ENCODE measurements at regions not wholly inside any gene's neighbourhood (a gene's known extent, or its start where the extent isn't known, plus 50 kb on each side); places are given as distances from the start of the nearest gene placed in this dataset.
A peak's percentile ranks its signal among the peaks of the same experiment; 100 is the strongest.

GRCh38 chr10:78849115-78849514 is 219.7 kb upstream of the ZMIZ1 start:
- POLR2A ChIA-PET, result no interaction called here
- H3K9me3 ChIP-seq, result no peaks in the 10 kb centered on the region
- no peaks in the 10 kb centered on the region for H3K4me1 ChIP-seq (ENCODE audit: control insufficient read depth in 1 of 2, extremely low read depth in 1 of 2, insufficient read depth in 2 of 2, low read length in 2 of 2)
- peaks cover 0 to 4% of the 10 kb centered on the region in 2 experiments for H3K27me3 ChIP-seq (replicated peaks in 1 of 2; ENCODE audit: control insufficient read depth in 2 of 2, extremely low read depth in 1 of 2, insufficient read depth in 2 of 2, low read length in 1 of 2)
- ATAC-seq (replicated peaks in 1 of 4), result no peak
- H3K4me3 Mint-ChIP-seq, result no peak overlapping the region
- no peaks in the 10 kb centered on the region for H3K36me3 Mint-ChIP-seq
- H3K4me1 Mint-ChIP-seq, result no peaks in the 10 kb centered on the region
- no peak overlapping the region for H3K27ac Mint-ChIP-seq
- H3K27ac ChIP-seq (ENCODE audit: low read length), result no peak overlapping the region
- no peaks in the 10 kb centered on the region for H3K27me3 Mint-ChIP-seq
- CTCF ChIA-PET, result no interaction called here
- no peak overlapping the region for H3K4me3 ChIP-seq (ENCODE audit: control insufficient read depth in 1 of 2, extremely low read depth in 1 of 2, low read length in 1 of 2)
- DNase-seq, result no peak
- WGBS (ENCODE audit: insufficient coverage), result 88% methylated on average over 2 of the region's 7 CpGs
- no peaks in the 10 kb centered on the region for H3K36me3 ChIP-seq (ENCODE audit: control insufficient read depth in 2 of 2, extremely low read depth in 1 of 2, insufficient read depth in 1 of 2, low read length in 1 of 2)
- no peaks in the 10 kb centered on the region for H3K9me3 Mint-ChIP-seq

- ATAC-seq (replicated peaks in 1 of 4) (no peak), DNase-seq (no peak)
- Histone ChIP-seq H3K27me3 (replicated peaks in 1 of 2; ENCODE audit: control insufficient read depth in 2 of 2, extremely low read depth in 1 of 2, insufficient read depth in 2 of 2, low read length in 1 of 2) (peaks cover 0 to 4% of the 10 kb centered on the region in 2 experiments), H3K9me3 (no peaks in the 10 kb centered on the region), H3K4me1 (ENCODE audit: control insufficient read depth in 1 of 2, extremely low read depth in 1 of 2, insufficient read depth in 2 of 2, low read length in 2 of 2) (no peaks in the 10 kb centered on the region), H3K36me3 (ENCODE audit: control insufficient read depth in 2 of 2, extremely low read depth in 1 of 2, insufficient read depth in 1 of 2, low read length in 1 of 2) (no peaks in the 10 kb centered on the region), H3K4me3 (ENCODE audit: control insufficient read depth in 1 of 2, extremely low read depth in 1 of 2, low read length in 1 of 2) (no peak overlapping the region), H3K27ac (ENCODE audit: low read length) (no peak overlapping the region)
- Mint-ChIP-seq H3K4me1 (no peaks in the 10 kb centered on the region), H3K27ac (no peak overlapping the region), H3K36me3 (no peaks in the 10 kb centered on the region), H3K9me3 (no peaks in the 10 kb centered on the region), H3K4me3 (no peak overlapping the region), H3K27me3 (no peaks in the 10 kb centered on the region)
- 68% methylated on average over 5 of the region's 5 CpGs for WGBS (ENCODE audit: insufficient coverage)
- POLR2A ChIA-PET, result no interaction called here
- CTCF ChIA-PET, result no interaction called here
Measured at GRCh38 chr10:78849731-78850130, 219.0 kb upstream of the ZMIZ1 start.

GRCh38 chr10:78850644-78851435 is 217.9 kb upstream of the ZMIZ1 start:
- ChIA-PET CTCF (no interaction called here), POLR2A (no interaction called here)
- no peaks in the 10 kb centered on the region for H3K27me3 ChIP-seq (replicated peaks in 1 of 2; ENCODE audit: control insufficient read depth in 2 of 2, extremely low read depth in 1 of 2, insufficient read depth in 2 of 2, low read length in 1 of 2)
- no peak overlapping the region for H3K4me3 ChIP-seq (ENCODE audit: control insufficient read depth in 1 of 2, extremely low read depth in 1 of 2, low read length in 1 of 2)
- 84% methylated on average over 4 of the region's 6 CpGs for WGBS (ENCODE audit: insufficient coverage)
- no peaks in the 10 kb centered on the region for H3K9me3 Mint-ChIP-seq
- DNase-seq (no peak), ATAC-seq (replicated peaks in 1 of 4) (no peak)
- H3K4me1 ChIP-seq (ENCODE audit: control insufficient read depth in 1 of 2, extremely low read depth in 1 of 2, insufficient read depth in 2 of 2, low read length in 2 of 2), result no peaks in the 10 kb centered on the region
- no peaks in the 10 kb centered on the region for H3K36me3 Mint-ChIP-seq
- no peak overlapping the region for H3K4me3 Mint-ChIP-seq
- no peaks in the 10 kb centered on the region for H3K9me3 ChIP-seq
- no peaks in the 10 kb centered on the region for H3K27me3 Mint-ChIP-seq
- no peak overlapping the region for H3K27ac ChIP-seq (ENCODE audit: low read length)
- no peak overlapping the region for H3K27ac Mint-ChIP-seq
- no peaks in the 10 kb centered on the region for H3K36me3 ChIP-seq (ENCODE audit: control insufficient read depth in 2 of 2, extremely low read depth in 1 of 2, insufficient read depth in 1 of 2, low read length in 1 of 2)
- H3K4me1 Mint-ChIP-seq, result no peaks in the 10 kb centered on the region

GRCh38 chr10:78851647-78852046 is 217.1 kb upstream of the ZMIZ1 start:
- no peak overlapping the region for H3K4me3 ChIP-seq (ENCODE audit: control insufficient read depth in 1 of 2, extremely low read depth in 1 of 2, low read length in 1 of 2)
- H3K9me3 Mint-ChIP-seq, result no peaks in the 10 kb centered on the region
- H3K27me3 ChIP-seq (replicated peaks in 1 of 2; ENCODE audit: control insufficient read depth in 2 of 2, extremely low read depth in 1 of 2, insufficient read depth in 2 of 2, low read length in 1 of 2), result no peaks in the 10 kb centered on the region
- H3K36me3 Mint-ChIP-seq, result no peaks in the 10 kb centered on the region
- H3K9me3 ChIP-seq, result no peaks in the 10 kb centered on the region
- DNase-seq, result no peak
- H3K4me3 Mint-ChIP-seq, result no peak overlapping the region
- no peak for ATAC-seq (replicated peaks in 1 of 4)
- ChIA-PET POLR2A (no interaction called here), CTCF (no interaction called here)
- no peak overlapping the region for H3K27ac ChIP-seq (ENCODE audit: low read length)
- H3K4me1 ChIP-seq (ENCODE audit: control insufficient read depth in 1 of 2, extremely low read depth in 1 of 2, insufficient read depth in 2 of 2, low read length in 2 of 2), result no peaks in the 10 kb centered on the region
- no peaks in the 10 kb centered on the region for H3K36me3 ChIP-seq (ENCODE audit: control insufficient read depth in 2 of 2, extremely low read depth in 1 of 2, insufficient read depth in 1 of 2, low read length in 1 of 2)
- H3K4me1 Mint-ChIP-seq, result no peaks in the 10 kb centered on the region
- WGBS (ENCODE audit: insufficient coverage), result 41% methylated on average over 2 of the region's 4 CpGs
- no peaks in the 10 kb centered on the region for H3K27me3 Mint-ChIP-seq
- H3K27ac Mint-ChIP-seq, result no peak overlapping the region

- POLR2A ChIA-PET, result no interaction called here
- peak in 18 of 35 experiments; percentile 4 to 45 (median 10) for DNase-seq
- no peaks in the 10 kb centered on the region for H3K27me3 ChIP-seq (replicated peaks in 1 of 2; ENCODE audit: control insufficient read depth in 2 of 2, extremely low read depth in 1 of 2, insufficient read depth in 2 of 2, low read length in 1 of 2)
Measured at GRCh38 chr10:78852466-78853240, 216.1 kb upstream of the ZMIZ1 start.

GRCh38 chr10:78853864-78854263 is 214.9 kb upstream of the ZMIZ1 start:
- no peak for ATAC-seq (replicated peaks in 1 of 4)
- H3K27ac ChIP-seq (ENCODE audit: low read length), result no peak overlapping the region
- Mint-ChIP-seq H3K27ac (no peak overlapping the region), H3K36me3 (no peaks in the 10 kb centered on the region), H3K4me3 (no peak overlapping the region), H3K4me1 (no peaks in the 10 kb centered on the region), H3K9me3 (no peaks in the 10 kb centered on the region), H3K27me3 (no peaks in the 10 kb centered on the region)
- DNase-seq, result no peak
- CTCF ChIA-PET, result interaction anchor here in 1 of 2 donors (1.2 kb wide), 1 partner anchor 341 kb away, joined by 3 read pairs; no protein-coding TSS in a partner anchor
- H3K9me3 ChIP-seq, result no peaks in the 10 kb centered on the region
- no peaks in the 10 kb centered on the region for H3K27me3 ChIP-seq (replicated peaks in 1 of 2; ENCODE audit: control insufficient read depth in 2 of 2, extremely low read depth in 1 of 2, insufficient read depth in 2 of 2, low read length in 1 of 2)
- no peaks in the 10 kb centered on the region for H3K4me1 ChIP-seq (ENCODE audit: control insufficient read depth in 1 of 2, extremely low read depth in 1 of 2, insufficient read depth in 2 of 2, low read length in 2 of 2)
- 100% methylated on average over 2 of the region's 4 CpGs for WGBS (ENCODE audit: insufficient coverage)
- H3K4me3 ChIP-seq (ENCODE audit: control insufficient read depth in 1 of 2, extremely low read depth in 1 of 2, low read length in 1 of 2), result no peak overlapping the region
- no peaks in the 10 kb centered on the region for H3K36me3 ChIP-seq (ENCODE audit: control insufficient read depth in 2 of 2, extremely low read depth in 1 of 2, insufficient read depth in 1 of 2, low read length in 1 of 2)
- POLR2A ChIA-PET, result interaction anchor here in 1 of 2 donors (0.6 kb wide), 1 partner anchor 120 kb away, joined by 3 read pairs; no protein-coding TSS in a partner anchor

More at GRCh38 chr10:78852466-78853240, 216.1 kb upstream of the ZMIZ1 start:
- no peaks in the 10 kb centered on the region for H3K4me1 ChIP-seq (ENCODE audit: control insufficient read depth in 1 of 2, extremely low read depth in 1 of 2, insufficient read depth in 2 of 2, low read length in 2 of 2)
- 67% methylated on average over 7 of the region's 9 CpGs for WGBS (ENCODE audit: insufficient coverage)
- no peaks in the 10 kb centered on the region for H3K36me3 ChIP-seq (ENCODE audit: control insufficient read depth in 2 of 2, extremely low read depth in 1 of 2, insufficient read depth in 1 of 2, low read length in 1 of 2)
- ATAC-seq (replicated peaks in 1 of 4), result peak in 1 of 4 experiments; percentile 29
- no peak overlapping the region for H3K4me3 ChIP-seq (ENCODE audit: control insufficient read depth in 1 of 2, extremely low read depth in 1 of 2, low read length in 1 of 2)
- Mint-ChIP-seq H3K36me3 (no peaks in the 10 kb centered on the region), H3K27me3 (no peaks in the 10 kb centered on the region), H3K27ac (no peak overlapping the region), H3K9me3 (no peaks in the 10 kb centered on the region), H3K4me1 (no peaks in the 10 kb centered on the region), H3K4me3 (no peak overlapping the region)
- no peak overlapping the region for H3K27ac ChIP-seq (ENCODE audit: low read length)
- CTCF ChIA-PET, result interaction anchor here in 1 of 2 donors (0.6 to 1.2 kb wide), 3 partner anchors 271 to 806 kb away, joined by 3 to 5 read pairs (median 3); no protein-coding TSS in a partner anchor
- no peaks in the 10 kb centered on the region for H3K9me3 ChIP-seq

All from T-cell (primary cell).